DOHH2 (cell line): ENCODE measurements at regions not wholly inside any gene's neighbourhood (a gene's known extent, or its start where the extent isn't known, plus 50 kb on each side); places are given as distances from the start of the nearest gene placed in this dataset.

Experiments used
- H3F3A ChIP-seq: fragments of 200-600 bp; sonication (generic), shearing (Covaris generic); 2 replicates; pipeline ENCODE4 v1.6.0; 2016; ENCODE audit warnings: antibody characterized with exemption, mild to moderate bottlenecking; ENCODE audit not compliant: control insufficient read depth, insufficient read depth
- H3K27ac ChIP-seq: fragments of 200-600 bp; sonication (generic); 2 replicates; pipeline ENCODE4 v1.5.1; 2014; ENCODE audit warnings: low read depth, mild to moderate bottlenecking, low read length, moderate library complexity
- H3K27me3 ChIP-seq: fragments of 200-600 bp; sonication (generic); 2 replicates; pipeline ENCODE4 v1.6.1; 2014; ENCODE audit warnings: mild to moderate bottlenecking, low read length, mixed read lengths; ENCODE audit not compliant: control insufficient read depth
- H3K36me3 ChIP-seq: fragments of 200-600 bp; sonication (generic); 2 replicates; pipeline ENCODE4 v1.6.1; 2014; ENCODE audit warnings: mild to moderate bottlenecking, low read length, moderate library complexity, mixed read lengths; ENCODE audit not compliant: control insufficient read depth
- H3K4me1 ChIP-seq: fragments of 200-600 bp; sonication (generic); 2 replicates; pipeline ENCODE4 v1.6.1; 2014; ENCODE audit warnings: mild to moderate bottlenecking, low read length, mixed read lengths; ENCODE audit not compliant: control insufficient read depth
- H3K4me2 ChIP-seq: fragments of 200-600 bp; sonication (generic); 2 replicates; pipeline ENCODE4 v1.6.0; 2014; ENCODE audit warnings: mild to moderate bottlenecking, low read length, moderate library complexity
- H3K4me3 ChIP-seq: fragments of 200-600 bp; sonication (generic); 2 replicates; pipeline ENCODE4 v1.5.1; 2014; ENCODE audit warnings: mild to moderate bottlenecking, low read length, mixed read lengths
- H3K79me2 ChIP-seq: fragments of 200-600 bp; sonication (generic); 2 replicates; pipeline ENCODE4 v1.6.1; 2014; ENCODE audit warnings: mild to moderate bottlenecking, low read length, mixed read lengths; ENCODE audit not compliant: control insufficient read depth
- H3K9me2 ChIP-seq: fragments of 200-600 bp; sonication (generic); replicated peaks from 2 replicates; pipeline ENCODE4 v1.6.1; 2014; ENCODE audit warnings: mild to moderate bottlenecking, low read length, mixed read lengths; ENCODE audit not compliant: control insufficient read depth
- H3K9me3 ChIP-seq: fragments of 200-600 bp; sonication (generic); 2 replicates; pipeline ENCODE4 v1.6.1; 2014; ENCODE audit warnings: antibody characterized with exemption, low read length, mixed read lengths; ENCODE audit not compliant: control insufficient read depth, insufficient read depth
- H4K20me1 ChIP-seq: fragments of 200-600 bp; sonication (generic); 2 replicates; pipeline ENCODE4 v1.6.0; 2014; ENCODE audit warnings: low read depth, mild to moderate bottlenecking, antibody characterized with exemption, low read length, moderate library complexity; ENCODE audit not compliant: control insufficient read depth, insufficient read depth
- EZH2phosphoT487 ChIP-seq: fragments of 200-600 bp; sonication (generic); IDR thresholded peaks from 2 replicates; pipeline ENCODE4 v1.6.1; 2017; ENCODE audit warnings: borderline replicate concordance, mild to moderate bottlenecking, antibody characterized with exemption, low read length, moderate library complexity, mixed read lengths
- TF ChIP-seq, protein P1 (sequence below): fragments of 200-600 bp; sonication (generic); IDR thresholded peaks from one replicate; pipeline ENCODE4 v1.5.1; 2014; ENCODE audit warnings: antibody characterized with exemption, mild to moderate bottlenecking, low read depth, low read length; ENCODE audit not compliant: poor library complexity, severe bottlenecking

DNA sequence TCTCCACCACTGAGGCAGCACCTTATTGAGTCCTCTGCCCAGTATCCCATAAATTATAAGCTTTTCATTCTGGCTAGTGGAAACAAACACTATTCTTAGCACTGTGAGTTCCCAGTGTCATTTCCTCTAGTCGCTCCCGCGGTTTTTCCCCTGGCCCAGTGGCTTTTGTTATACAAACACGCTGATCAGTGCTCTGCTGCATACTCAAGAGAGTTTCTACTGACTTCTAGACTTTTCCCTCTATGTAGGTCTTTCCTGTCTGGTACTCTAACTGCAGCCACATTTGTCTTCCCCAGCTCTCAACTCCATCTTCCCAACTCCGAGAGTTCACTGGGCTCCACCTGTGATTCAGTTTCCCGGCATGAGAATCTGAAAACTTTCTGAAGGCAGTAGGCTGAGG is 556.6 kb upstream of the SALL1 start:
- H3K4me3 ChIP-seq: no peak overlapping the region
- no peaks in the 10 kb centered on the region for H4K20me1 ChIP-seq
- no peaks in the 10 kb centered on the region for H3K27me3 ChIP-seq
- H3K9me3 ChIP-seq: no peaks in the 10 kb centered on the region
- no peak overlapping the region for H3K4me2 ChIP-seq
- no peaks in the 10 kb centered on the region for H3K4me1 ChIP-seq
- TF ChIP-seq, protein P1, sequence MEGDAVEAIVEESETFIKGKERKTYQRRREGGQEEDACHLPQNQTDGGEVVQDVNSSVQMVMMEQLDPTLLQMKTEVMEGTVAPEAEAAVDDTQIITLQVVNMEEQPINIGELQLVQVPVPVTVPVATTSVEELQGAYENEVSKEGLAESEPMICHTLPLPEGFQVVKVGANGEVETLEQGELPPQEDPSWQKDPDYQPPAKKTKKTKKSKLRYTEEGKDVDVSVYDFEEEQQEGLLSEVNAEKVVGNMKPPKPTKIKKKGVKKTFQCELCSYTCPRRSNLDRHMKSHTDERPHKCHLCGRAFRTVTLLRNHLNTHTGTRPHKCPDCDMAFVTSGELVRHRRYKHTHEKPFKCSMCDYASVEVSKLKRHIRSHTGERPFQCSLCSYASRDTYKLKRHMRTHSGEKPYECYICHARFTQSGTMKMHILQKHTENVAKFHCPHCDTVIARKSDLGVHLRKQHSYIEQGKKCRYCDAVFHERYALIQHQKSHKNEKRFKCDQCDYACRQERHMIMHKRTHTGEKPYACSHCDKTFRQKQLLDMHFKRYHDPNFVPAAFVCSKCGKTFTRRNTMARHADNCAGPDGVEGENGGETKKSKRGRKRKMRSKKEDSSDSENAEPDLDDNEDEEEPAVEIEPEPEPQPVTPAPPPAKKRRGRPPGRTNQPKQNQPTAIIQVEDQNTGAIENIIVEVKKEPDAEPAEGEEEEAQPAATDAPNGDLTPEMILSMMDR: no peak
- TF ChIP-seq EZH2phosphoT487: no peak
- H3K79me2 ChIP-seq: no peaks in the 10 kb centered on the region
- no peaks in the 10 kb centered on the region for H3K9me2 ChIP-seq
- H3K36me3 ChIP-seq: no peaks in the 10 kb centered on the region
- H3F3A ChIP-seq: no peaks in the 10 kb centered on the region
- H3K27ac ChIP-seq: no peak overlapping the region

DNA sequence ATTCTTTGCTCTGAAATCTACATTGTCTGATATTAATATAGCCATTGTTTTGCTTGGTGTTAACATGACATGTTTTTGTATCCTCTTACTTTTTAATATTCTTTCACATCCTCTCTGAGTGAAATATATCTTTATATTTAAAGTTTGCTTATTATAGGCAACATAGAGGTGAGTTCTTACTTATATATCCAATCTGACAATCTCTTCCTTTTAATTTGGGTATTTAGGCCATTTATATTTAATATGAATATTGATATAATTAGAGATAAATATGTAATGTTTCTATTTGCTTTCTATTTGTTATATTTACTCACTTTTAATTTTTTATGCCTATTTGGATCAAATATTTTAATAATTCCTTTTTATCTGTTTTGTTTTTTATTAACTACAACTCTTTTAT is 554.1 kb upstream of the SALL1 start:
- Histone ChIP-seq H3K9me2 (no peaks in the 10 kb centered on the region), H3K4me3 (no peak overlapping the region), H3K4me1 (no peaks in the 10 kb centered on the region), H3K27ac (no peak overlapping the region), H3K4me2 (no peak overlapping the region), H3K27me3 (no peaks in the 10 kb centered on the region), H3K36me3 (no peaks in the 10 kb centered on the region), H3K9me3 (no peaks in the 10 kb centered on the region), H3K79me2 (no peaks in the 10 kb centered on the region), H3F3A (no peaks in the 10 kb centered on the region), H4K20me1 (no peaks in the 10 kb centered on the region)
- TF ChIP-seq, protein P1: no peak
- no peak for TF ChIP-seq EZH2phosphoT487

DNA sequence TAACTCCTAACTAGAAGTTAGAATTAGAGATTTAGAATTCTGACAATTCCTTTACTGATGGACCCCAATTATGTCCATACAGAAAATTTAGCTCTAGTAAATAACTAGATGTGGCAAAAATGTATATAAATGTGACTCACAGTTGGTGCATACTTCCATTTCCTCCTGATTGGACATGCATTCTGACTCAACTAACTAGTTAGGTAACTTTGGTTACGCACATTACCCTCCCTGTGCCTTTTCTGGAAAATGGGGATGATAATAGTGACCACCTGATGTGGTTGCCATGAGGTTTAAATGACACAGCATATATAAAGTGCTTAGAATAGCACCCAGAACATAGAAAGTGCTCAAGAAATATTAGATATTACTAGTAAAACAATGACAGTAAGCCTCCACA is 550.0 kb upstream of the SALL1 start:
- Histone ChIP-seq H3K27me3 (no peaks in the 10 kb centered on the region), H3K4me1 (no peaks in the 10 kb centered on the region), H3K4me3 (no peak overlapping the region), H3K9me3 (no peaks in the 10 kb centered on the region), H3F3A (no peaks in the 10 kb centered on the region), H4K20me1 (no peaks in the 10 kb centered on the region), H3K36me3 (no peaks in the 10 kb centered on the region), H3K4me2 (no peak overlapping the region), H3K9me2 (no peaks in the 10 kb centered on the region), H3K27ac (no peak overlapping the region), H3K79me2 (no peaks in the 10 kb centered on the region)
- no peak for TF ChIP-seq EZH2phosphoT487
- TF ChIP-seq, protein P1: no peak

DNA sequence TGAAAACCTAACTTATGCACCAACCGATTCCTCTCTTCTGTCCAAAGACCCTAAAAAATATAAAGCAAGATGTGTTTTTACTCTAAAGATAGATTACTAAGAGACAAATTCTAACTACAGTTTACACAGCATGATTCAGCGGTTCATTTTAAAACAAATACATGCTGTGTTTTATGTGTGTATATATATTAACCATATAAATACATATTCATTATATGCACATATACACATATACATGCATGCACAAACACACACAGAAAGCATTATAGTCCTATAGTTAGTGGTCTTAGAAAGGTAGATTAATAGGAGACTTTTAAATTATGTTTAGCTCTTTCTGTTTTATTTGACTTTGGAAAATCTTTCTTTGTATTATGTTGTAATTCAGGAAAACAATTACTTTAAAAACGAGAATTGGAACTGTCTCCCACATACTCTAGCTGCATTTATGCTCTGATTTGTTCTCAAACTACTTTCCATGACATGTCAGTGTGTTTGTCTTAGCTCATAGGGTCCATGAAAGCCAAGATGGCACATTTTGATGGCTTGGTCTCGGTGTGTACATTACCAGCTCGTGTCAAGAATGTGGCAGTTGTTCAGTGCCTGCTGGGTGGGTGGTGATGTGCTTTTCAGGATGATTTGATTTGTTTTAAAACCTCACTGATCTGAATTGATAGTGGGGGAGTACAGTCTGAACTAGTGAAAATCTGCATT is 548.8 kb upstream of the SALL1 start:
- H3K4me3 ChIP-seq: no peak overlapping the region
- H3K9me3 ChIP-seq: no peaks in the 10 kb centered on the region
- no peaks in the 10 kb centered on the region for H3F3A ChIP-seq
- H3K79me2 ChIP-seq: no peaks in the 10 kb centered on the region
- H4K20me1 ChIP-seq: no peaks in the 10 kb centered on the region
- no peak overlapping the region for H3K4me2 ChIP-seq
- H3K27me3 ChIP-seq: no peaks in the 10 kb centered on the region
- no peak overlapping the region for H3K27ac ChIP-seq
- H3K4me1 ChIP-seq: no peaks in the 10 kb centered on the region
- no peak for TF ChIP-seq EZH2phosphoT487
- TF ChIP-seq, protein P1: no peak
- no peaks in the 10 kb centered on the region for H3K36me3 ChIP-seq
- H3K9me2 ChIP-seq: no peaks in the 10 kb centered on the region
